A673 (cell line): ENCODE measurements at regions not wholly inside any gene's neighbourhood (a gene's known extent, or its start where the extent isn't known, plus 50 kb on each side); places are given as distances from the start of the nearest gene placed in this dataset.

Experiments used
- CTCF ChIP-seq: fragments of 300-800, 200-600 bp; sonication (generic); conservative IDR thresholded peaks from 2 replicates; pipeline ENCODE4 v1.5.1; 2017; ENCODE audit warnings: low read depth, mild to moderate bottlenecking, antibody characterized with exemption, low read length, moderate library complexity, mixed read lengths
- EZH2 ChIP-seq: fragments of 200-600 bp; sonication (generic); IDR thresholded peaks from 2 replicates; pipeline ENCODE4 v1.6.1; 2017; ENCODE audit warnings: borderline replicate concordance, low read depth, mild to moderate bottlenecking, mixed read lengths, antibody characterized with exemption, low read length; ENCODE audit not compliant: poor library complexity, severe bottlenecking

GRCh38 chr13:80870186-80870585 lies 529.3 kb upstream of the SPRY2 start:
- TF ChIP-seq CTCF (no peak), EZH2 (no peak)
